T-helper 17 cell (primary cell): ENCODE measurements at regions not wholly inside any gene's neighbourhood (a gene's known extent, or its start where the extent isn't known, plus 50 kb on each side); places are given as distances from the start of the nearest gene placed in this dataset.

Source experiments
- ATAC-seq: fragments of 150-1000 bp; cut with Tn5 transposase; 2 replicates; pipeline ENCODE4 v1.10.0; 2021; ENCODE audit warnings: mild to moderate bottlenecking, moderate library complexity
- DNase-seq, 3 donors: peaks; one replicate each; pipeline versions ENCODE4 v3.0.0 to v3.0.0-alpha.2; 2020 to 2021
- H3K9me3 ChIP-seq: one replicate; pipeline ENCODE4 v1.7.0; 2013; ENCODE audit warnings: low read length, mild to moderate bottlenecking; ENCODE audit not compliant: control insufficient read depth, poor library complexity, severe bottlenecking
- H3K27ac Mint-ChIP-seq: one replicate; pipeline ENCODE4 v1.8.0; 2022; ENCODE audit warnings: mild to moderate bottlenecking, moderate library complexity, mixed read lengths
- H3K27me3 Mint-ChIP-seq: one replicate; pipeline ENCODE4 v1.8.0; 2022; ENCODE audit warnings: mixed read lengths
- H3K36me3 Mint-ChIP-seq: one replicate; pipeline ENCODE4 v1.8.0; 2022; ENCODE audit warnings: low read depth, mixed read lengths
- H3K4me1 Mint-ChIP-seq: one replicate; pipeline ENCODE4 v1.8.0; 2022; ENCODE audit warnings: mild to moderate bottlenecking, mixed read lengths
- H3K4me3 Mint-ChIP-seq: one replicate; pipeline ENCODE4 v1.8.0; 2022; ENCODE audit warnings: mild to moderate bottlenecking, moderate library complexity, mixed read lengths

- DNase-seq (no peak), ATAC-seq (no peak)
- Mint-ChIP-seq H3K4me3 (no peak overlapping the region), H3K27me3 (no peaks in the 10 kb centered on the region), H3K36me3 (no peaks in the 10 kb centered on the region), H3K27ac (no peak overlapping the region), H3K4me1 (no peaks in the 10 kb centered on the region)
- peaks cover 4% of the 10 kb centered on the region for H3K9me3 ChIP-seq
Measured at GRCh38 chr7:69002416-69002815, 595.9 kb upstream of the AUTS2 start.

- peaks cover 3% of the 10 kb centered on the region for H3K9me3 ChIP-seq
- no peak for DNase-seq
- H3K4me1 Mint-ChIP-seq = no peaks in the 10 kb centered on the region
- no peaks in the 10 kb centered on the region for H3K27me3 Mint-ChIP-seq
- H3K4me3 Mint-ChIP-seq = no peak overlapping the region
- no peaks in the 10 kb centered on the region for H3K36me3 Mint-ChIP-seq
- no peak for ATAC-seq
- no peak overlapping the region for H3K27ac Mint-ChIP-seq
Measured at GRCh38 chr7:69012149-69012548, 586.1 kb upstream of the AUTS2 start.

- Mint-ChIP-seq H3K27me3 (no peaks in the 10 kb centered on the region), H3K4me3 (no peak overlapping the region), H3K27ac (no peak overlapping the region), H3K4me1 (no peaks in the 10 kb centered on the region), H3K36me3 (no peaks in the 10 kb centered on the region)
- ATAC-seq = no peak
- DNase-seq = no peak
- H3K9me3 ChIP-seq = no peaks in the 10 kb centered on the region
Measured at GRCh38 chr7:69017208-69017607, 581.1 kb upstream of the AUTS2 start.

GRCh38 chr7:69018200-69018599 lies 580.1 kb upstream of the AUTS2 start:
- DNase-seq = no peak
- H3K36me3 Mint-ChIP-seq = no peaks in the 10 kb centered on the region

GRCh38 chr7:69019437-69019836 lies 578.8 kb upstream of the AUTS2 start:
- H3K9me3 ChIP-seq = no peaks in the 10 kb centered on the region
- DNase-seq (no peak), ATAC-seq (no peak)
- Mint-ChIP-seq H3K4me3 (no peak overlapping the region), H3K27ac (no peak overlapping the region), H3K27me3 (no peaks in the 10 kb centered on the region), H3K36me3 (no peaks in the 10 kb centered on the region), H3K4me1 (no peaks in the 10 kb centered on the region)

More at GRCh38 chr7:69018200-69018599, 580.1 kb upstream of the AUTS2 start:
- Mint-ChIP-seq H3K27ac (no peak overlapping the region), H3K4me3 (no peak overlapping the region), H3K27me3 (no peaks in the 10 kb centered on the region), H3K4me1 (no peaks in the 10 kb centered on the region)
- H3K9me3 ChIP-seq = no peaks in the 10 kb centered on the region
- ATAC-seq = no peak

GRCh38 chr7:69020536-69020935 lies 577.7 kb upstream of the AUTS2 start:
- DNase-seq (no peak), ATAC-seq (no peak)
- no peak overlapping the region for H3K27ac Mint-ChIP-seq
- no peaks in the 10 kb centered on the region for H3K4me1 Mint-ChIP-seq
- H3K4me3 Mint-ChIP-seq = no peak overlapping the region
- H3K27me3 Mint-ChIP-seq = no peaks in the 10 kb centered on the region
- H3K36me3 Mint-ChIP-seq = no peaks in the 10 kb centered on the region
- H3K9me3 ChIP-seq = no peaks in the 10 kb centered on the region

GRCh38 chr7:69025249-69025648 lies 573.0 kb upstream of the AUTS2 start:
- no peaks in the 10 kb centered on the region for H3K36me3 Mint-ChIP-seq
- ATAC-seq (no peak), DNase-seq (no peak)
- no peak overlapping the region for H3K27ac Mint-ChIP-seq
- no peaks in the 10 kb centered on the region for H3K9me3 ChIP-seq
- H3K4me1 Mint-ChIP-seq = no peaks in the 10 kb centered on the region
- no peak overlapping the region for H3K4me3 Mint-ChIP-seq
- H3K27me3 Mint-ChIP-seq = no peaks in the 10 kb centered on the region

GRCh38 chr7:69032848-69033247 lies 565.4 kb upstream of the AUTS2 start:
- Mint-ChIP-seq H3K4me1 (no peaks in the 10 kb centered on the region), H3K36me3 (no peaks in the 10 kb centered on the region), H3K27ac (no peak overlapping the region), H3K27me3 (no peaks in the 10 kb centered on the region), H3K4me3 (no peak overlapping the region)
- no peak for ATAC-seq
- no peak for DNase-seq
- H3K9me3 ChIP-seq = no peaks in the 10 kb centered on the region

- ATAC-seq (no peak), DNase-seq (no peak)
- no peaks in the 10 kb centered on the region for H3K36me3 Mint-ChIP-seq
- H3K27ac Mint-ChIP-seq = no peak overlapping the region
- H3K4me1 Mint-ChIP-seq = no peaks in the 10 kb centered on the region
- H3K27me3 Mint-ChIP-seq = no peaks in the 10 kb centered on the region
- H3K4me3 Mint-ChIP-seq = no peak overlapping the region
- no peaks in the 10 kb centered on the region for H3K9me3 ChIP-seq
Measured at GRCh38 chr7:69035826-69036225, 562.4 kb upstream of the AUTS2 start.

GRCh38 chr7:69036301-69036700 lies 562.0 kb upstream of the AUTS2 start:
- ATAC-seq (no peak), DNase-seq (no peak)
- Mint-ChIP-seq H3K27ac (no peak overlapping the region), H3K4me3 (no peak overlapping the region), H3K36me3 (no peaks in the 10 kb centered on the region), H3K4me1 (no peaks in the 10 kb centered on the region), H3K27me3 (no peaks in the 10 kb centered on the region)
- no peaks in the 10 kb centered on the region for H3K9me3 ChIP-seq

- H3K9me3 ChIP-seq = no peaks in the 10 kb centered on the region
- H3K4me3 Mint-ChIP-seq = no peak overlapping the region
- no peaks in the 10 kb centered on the region for H3K27me3 Mint-ChIP-seq
- no peak overlapping the region for H3K27ac Mint-ChIP-seq
- no peaks in the 10 kb centered on the region for H3K36me3 Mint-ChIP-seq
- DNase-seq (no peak), ATAC-seq (no peak)
- no peaks in the 10 kb centered on the region for H3K4me1 Mint-ChIP-seq
Measured at GRCh38 chr7:69038915-69039314, 559.4 kb upstream of the AUTS2 start.

GRCh38 chr7:69042138-69042537 lies 556.1 kb upstream of the AUTS2 start:
- DNase-seq (no peak), ATAC-seq (no peak)
- Mint-ChIP-seq H3K27ac (no peak overlapping the region), H3K4me3 (no peak overlapping the region), H3K36me3 (no peaks in the 10 kb centered on the region), H3K27me3 (no peaks in the 10 kb centered on the region), H3K4me1 (no peaks in the 10 kb centered on the region)
- H3K9me3 ChIP-seq = no peaks in the 10 kb centered on the region

GRCh38 chr7:69047151-69047754 lies 551.0 kb upstream of the AUTS2 start:
- DNase-seq (no peak), ATAC-seq (no peak)
- H3K27ac Mint-ChIP-seq = no peak overlapping the region
- no peak overlapping the region for H3K4me3 Mint-ChIP-seq
- no peaks in the 10 kb centered on the region for H3K4me1 Mint-ChIP-seq
- H3K27me3 Mint-ChIP-seq = no peaks in the 10 kb centered on the region
- H3K36me3 Mint-ChIP-seq = no peaks in the 10 kb centered on the region
- H3K9me3 ChIP-seq = no peaks in the 10 kb centered on the region

GRCh38 chr7:69049326-69049725 lies 548.9 kb upstream of the AUTS2 start:
- no peaks in the 10 kb centered on the region for H3K9me3 ChIP-seq
- ATAC-seq (no peak), DNase-seq (no peak)
- Mint-ChIP-seq H3K4me1 (no peaks in the 10 kb centered on the region), H3K27me3 (no peaks in the 10 kb centered on the region), H3K4me3 (no peak overlapping the region), H3K27ac (no peak overlapping the region), H3K36me3 (no peaks in the 10 kb centered on the region)
